GM18909 (cell line): ENCODE measurements at regions not wholly inside any gene's neighbourhood (a gene's known extent, or its start where the extent isn't known, plus 50 kb on each side); places are given as distances from the start of the nearest gene placed in this dataset.

ENCODE experiments used
- ATAC-seq: cut with Tn5 transposase; IDR thresholded peaks from one replicate; pipeline ENCODE4 v1.9.1; 2021; ENCODE audit warnings: mild to moderate bottlenecking; ENCODE audit not compliant: unreplicated experiment, poor library complexity

GRCh38 chr2:37537316-37537715 is 134.1 kb downstream of the CDC42EP3 start:
- no peak for ATAC-seq

GRCh38 chr2:37541516-37541915 is 129.9 kb downstream of the CDC42EP3 start:
- ATAC-seq, result no peak

DNA sequence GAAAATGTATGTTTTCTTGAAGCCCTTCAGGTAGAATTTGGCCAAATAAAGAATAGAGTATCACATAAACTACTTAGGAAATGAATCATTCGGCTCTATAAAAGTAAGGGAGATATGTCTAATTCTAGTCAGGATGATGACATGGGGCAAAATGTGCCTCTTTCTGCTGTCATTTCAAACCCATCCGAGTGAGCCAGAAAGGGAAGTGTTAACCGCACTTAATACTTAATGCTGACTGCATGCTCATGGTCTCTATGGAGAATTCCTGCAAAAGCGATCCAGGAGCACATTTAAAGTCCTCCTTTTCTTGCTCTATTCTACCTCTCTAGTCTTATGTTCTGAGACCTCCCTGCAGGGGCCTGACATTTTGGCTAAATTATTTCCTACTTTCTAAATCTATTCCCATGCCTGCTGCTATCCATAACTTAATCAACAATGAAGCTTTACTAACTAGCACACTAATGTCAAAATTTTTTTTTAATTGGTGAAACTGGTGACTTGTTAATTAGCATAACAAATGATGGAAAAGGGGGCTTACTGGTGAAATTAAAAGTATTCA is 127.4 kb downstream of the CDC42EP3 start:
- no peak for ATAC-seq

- ATAC-seq, result no peak
Observed at GRCh38 chr2:37544591-37545031, 126.8 kb downstream of the CDC42EP3 start.

GRCh38 chr2:37549598-37549997 is 121.8 kb downstream of the CDC42EP3 start:
- ATAC-seq, result peak; percentile 57

DNA sequence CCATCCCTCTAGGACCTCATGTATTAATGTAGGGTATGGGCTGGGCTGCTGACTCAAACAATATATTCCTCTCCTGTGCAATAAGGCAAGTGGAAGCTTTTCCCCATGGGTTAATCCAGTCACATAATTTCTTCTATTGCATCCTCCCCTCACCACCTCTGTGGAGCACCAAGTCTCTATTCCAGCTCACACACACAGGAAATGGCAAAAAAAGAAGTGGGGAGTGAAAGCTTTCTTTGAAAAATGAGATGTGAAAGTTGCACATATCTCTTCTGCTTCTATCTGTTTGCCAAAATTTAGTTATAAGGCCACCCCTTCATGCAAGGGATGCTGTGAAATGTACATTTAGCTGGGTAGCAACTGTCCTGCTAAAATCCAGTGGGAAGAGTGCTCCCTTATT is 121.3 kb downstream of the CDC42EP3 start:
- no peak for ATAC-seq

DNA sequence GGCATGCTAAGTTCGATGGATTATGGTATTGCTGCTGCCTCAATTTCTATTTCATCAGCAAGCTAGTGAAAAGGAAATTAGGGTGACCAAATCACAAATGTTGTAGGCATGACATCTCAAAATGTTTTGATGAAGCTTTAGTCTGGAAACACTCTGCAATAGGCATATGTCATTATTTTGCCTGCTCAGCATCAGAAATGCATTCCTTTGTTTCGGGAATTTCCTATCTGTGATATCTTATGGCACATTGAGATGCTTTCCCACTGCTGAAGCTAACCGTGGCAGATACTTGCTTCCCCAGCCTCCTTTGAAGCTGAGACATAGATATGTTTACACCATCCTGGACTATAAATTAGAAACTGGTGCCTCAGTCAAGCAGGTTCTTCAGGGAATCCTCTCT is 119.7 kb downstream of the CDC42EP3 start:
- ATAC-seq, result no peak

GRCh38 chr2:37552339-37552738 is 119.1 kb downstream of the CDC42EP3 start:
- ATAC-seq, result no peak

- ATAC-seq, result no peak
Observed at GRCh38 chr2:37553411-37554154, 117.9 kb downstream of the CDC42EP3 start.

GRCh38 chr2:37554155-37554510 is 117.3 kb downstream of the CDC42EP3 start:
- no peak for ATAC-seq

GRCh38 chr2:37554687-37555086 is 116.8 kb downstream of the CDC42EP3 start:
- no peak for ATAC-seq

DNA sequence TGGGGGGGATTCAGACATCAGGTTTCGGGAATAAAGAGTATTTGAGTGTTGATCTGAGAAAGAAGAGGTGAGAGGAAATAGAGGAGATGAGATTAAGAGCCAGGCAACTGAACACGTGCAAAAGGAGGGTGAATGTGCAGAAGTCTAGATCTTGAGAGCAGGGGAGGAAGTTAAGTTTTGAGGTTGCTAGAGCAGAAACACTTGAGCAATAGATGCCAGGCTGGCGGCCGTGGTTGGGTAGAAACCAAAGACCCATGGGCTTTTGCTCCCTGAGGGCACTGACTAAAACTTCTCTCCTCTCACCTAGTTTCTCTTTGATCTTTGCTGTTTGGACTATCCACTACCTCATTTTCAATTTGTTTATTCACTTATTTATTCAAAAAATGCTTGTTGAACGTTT is 116.0 kb downstream of the CDC42EP3 start:
- ATAC-seq, result peak; percentile 61

- ATAC-seq, result no peak
Observed at GRCh38 chr2:37556256-37556655, 115.2 kb downstream of the CDC42EP3 start.

DNA sequence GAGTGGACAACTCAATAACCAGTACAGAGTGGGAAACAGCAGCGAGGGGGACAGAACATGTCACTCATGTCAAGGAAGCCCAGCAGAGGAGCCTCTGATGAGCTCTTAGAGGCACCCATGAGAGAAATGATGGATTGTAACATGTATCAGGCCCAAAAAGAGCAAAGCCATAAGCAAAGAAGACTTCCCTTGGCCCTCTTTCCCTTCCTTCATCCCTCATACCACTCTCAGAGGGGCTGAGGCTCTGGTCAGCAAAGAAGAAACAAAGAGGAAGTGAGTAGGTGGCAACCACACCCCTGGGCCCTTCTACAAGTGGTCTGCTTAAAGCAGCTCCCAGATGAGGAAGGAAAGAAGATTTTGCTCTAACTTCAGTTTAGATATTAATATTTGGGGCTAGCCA is 112.8 kb downstream of the CDC42EP3 start:
- peak; percentile 75 for ATAC-seq

DNA sequence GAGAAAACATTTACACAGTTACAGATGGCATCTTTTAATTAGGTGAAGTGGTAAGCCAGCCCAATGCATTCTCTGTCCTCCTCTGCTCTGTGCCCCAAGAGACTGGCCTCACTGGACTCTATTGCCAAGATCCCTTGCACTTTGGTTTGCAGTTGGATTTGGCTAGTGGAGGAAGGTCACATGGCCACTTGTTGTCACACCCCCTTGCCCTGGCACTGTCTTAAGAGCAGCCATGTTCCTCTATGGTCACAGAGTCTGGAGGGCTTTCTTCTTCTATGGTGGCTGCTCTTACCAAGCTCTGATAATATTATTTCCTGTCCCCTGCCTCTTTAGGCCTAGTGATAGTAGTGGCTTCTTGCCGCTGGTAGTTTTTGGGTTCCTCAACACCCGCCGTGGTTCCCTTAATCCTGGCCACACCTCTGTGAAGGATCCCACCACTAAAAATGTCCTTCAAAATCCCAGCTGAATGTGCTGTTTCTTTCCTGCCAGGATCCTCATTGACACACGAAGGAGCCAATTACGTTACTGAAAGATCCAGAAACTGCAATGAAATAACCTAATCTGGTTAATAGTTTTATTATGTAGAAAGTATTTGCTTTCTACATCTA is 111.1 kb downstream of the CDC42EP3 start:
- no peak for ATAC-seq

DNA sequence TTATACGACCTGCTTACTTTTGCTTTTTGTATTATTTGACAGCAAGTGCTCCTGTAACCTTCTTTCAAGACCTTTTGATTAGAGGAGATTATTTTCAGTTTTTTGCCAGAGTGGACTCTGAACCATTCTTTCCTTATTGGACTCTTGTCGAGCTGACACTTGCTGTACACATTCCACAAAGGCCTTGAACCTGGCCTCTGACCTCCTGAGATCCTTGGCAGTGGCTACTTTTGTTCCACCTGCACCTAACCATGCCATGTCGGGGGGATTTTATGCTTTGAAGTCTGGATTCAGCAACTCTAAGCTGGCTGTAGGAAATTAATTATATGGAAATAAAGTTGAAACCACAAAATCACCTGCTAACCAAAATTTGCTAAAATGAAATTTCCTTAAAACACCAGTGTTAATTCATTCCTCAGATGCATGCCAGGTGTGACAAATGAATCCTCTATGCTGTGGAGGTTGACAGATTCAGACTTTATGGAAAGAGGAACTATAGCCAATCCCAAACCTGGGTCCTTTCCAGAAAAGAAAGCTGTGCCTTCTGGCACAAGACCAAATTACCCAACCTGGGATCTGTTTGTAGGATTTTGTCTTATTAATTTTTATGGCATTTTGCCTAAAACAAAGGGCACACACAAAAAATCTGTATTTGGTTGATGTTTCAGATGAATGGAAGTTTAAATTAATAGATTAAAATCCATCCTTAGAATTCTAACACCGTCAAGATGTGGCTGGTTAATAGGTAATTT is 110.4 kb downstream of the CDC42EP3 start:
- no peak for ATAC-seq

- ATAC-seq, result peak; percentile 86
Observed at GRCh38 chr2:37561615-37562569, 109.5 kb downstream of the CDC42EP3 start.

- ATAC-seq, result no peak
Observed at GRCh38 chr2:37563375-37564015, 107.9 kb downstream of the CDC42EP3 start.

DNA sequence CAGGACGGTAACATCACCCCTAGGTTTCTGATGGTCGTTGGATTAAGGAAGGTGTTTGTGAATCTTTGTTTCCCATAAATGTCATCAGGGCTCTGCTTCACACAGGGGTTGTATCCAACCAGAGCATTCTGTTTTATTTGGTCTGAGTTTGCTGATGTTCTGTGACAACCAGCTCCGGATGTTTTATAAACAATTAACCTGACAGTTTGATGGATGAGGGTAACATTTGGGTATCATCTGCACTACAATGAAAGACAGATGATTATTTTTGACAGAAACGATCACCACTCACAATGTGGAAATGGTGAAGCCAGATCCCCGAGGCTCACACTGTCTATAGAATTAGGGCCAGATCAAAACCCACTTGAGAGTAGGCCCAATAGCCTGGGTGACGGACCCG is 107.1 kb downstream of the CDC42EP3 start:
- no peak for ATAC-seq
